ENCODE measurements at regions not wholly inside any gene's neighbourhood (a gene's known extent, or its start where the extent isn't known, plus 50 kb on each side); places are given as distances from the start of the nearest gene placed in this dataset.

GRCh38 chr13:74794582-74794981, 660.4 kb upstream of the KLF12 start:
- Histone ChIP-seq H2AFZ (ENCODE audit: insufficient read depth, low read depth, low read length, poor library complexity, severe bottlenecking) (no peak overlapping the region), H4K20me1 (ENCODE audit: insufficient read depth, low read length) (no peaks in the 10 kb centered on the region), H3K27ac (ENCODE audit: low read depth in 1 of 2, low read length in 2 of 2) (no peak overlapping the region), H3K9ac (ENCODE audit: insufficient read depth, low read length, poor library complexity, severe bottlenecking) (no peak overlapping the region), H3K27me3 (ENCODE audit: control insufficient read depth in 2 of 2, insufficient read depth in 2 of 2, low read length in 2 of 2) (no peaks in the 10 kb centered on the region), H3K36me3 (replicated peaks in 1 of 2; ENCODE audit: control insufficient read depth in 1 of 2, insufficient read depth in 2 of 2, low read length in 2 of 2) (no peaks in the 10 kb centered on the region), H3K4me1 (ENCODE audit: control insufficient read depth in 1 of 2, insufficient read depth in 2 of 2, low read length in 2 of 2) (no peaks in the 10 kb centered on the region), H3K4me3 (replicated peaks in 1 of 3; ENCODE audit: low read depth in 2 of 3, low read length in 3 of 3) (no peak overlapping the region), H3K79me2 (ENCODE audit: insufficient read depth, low read length) (no peaks in the 10 kb centered on the region), H3K4me2 (replicated peaks; ENCODE audit: extremely low read depth, low read length, poor library complexity, severe bottlenecking) (no peak overlapping the region), H3K9me3 (replicated peaks in 1 of 2; ENCODE audit: control insufficient read depth in 1 of 2, insufficient read depth in 1 of 2, low read length in 2 of 2) (peaks cover 0 to 11% of the 10 kb centered on the region in 2 donors)
- Mint-ChIP-seq H3K4me1 (no peaks in the 10 kb centered on the region), H3K27me3 (ENCODE audit: low read depth in 3 of 3) (peaks cover 0 to 3% (median 0%) of the 10 kb centered on the region in 3 donors), H3K4me3 (no peak overlapping the region), H3K9me3 (peaks cover 7 to 17% (median 13%) of the 10 kb centered on the region in 7 donors), H3K36me3 (no peaks in the 10 kb centered on the region), H3K27ac (no peak overlapping the region)
- no peak for DNase-seq
- WGBS (ENCODE audit: insufficient coverage): 100% methylated on average over 2 of the region's 3 CpGs
- intact Hi-C loops (cut with micrococcal nuclease): no loop called here
- no peak for TF ChIP-seq CTCF (IDR thresholded peaks at IDR 0.05)

GRCh38 chr13:74794147-74794546, 659.9 kb upstream of the KLF12 start:
- Mint-ChIP-seq H3K9me3 (peaks cover 7 to 17% (median 11%) of the 10 kb centered on the region in 7 donors), H3K4me1 (no peaks in the 10 kb centered on the region), H3K27me3 (ENCODE audit: low read depth in 3 of 3) (peaks cover 0 to 2% (median 0%) of the 10 kb centered on the region in 3 donors), H3K36me3 (no peaks in the 10 kb centered on the region), H3K27ac (no peak overlapping the region), H3K4me3 (peak overlapping the region in 1 of 2 donors; percentile 29)
- Histone ChIP-seq H3K9me3 (replicated peaks in 1 of 2; ENCODE audit: control insufficient read depth in 1 of 2, insufficient read depth in 1 of 2, low read length in 2 of 2) (peaks cover 0 to 11% of the 10 kb centered on the region in 2 donors), H3K9ac (ENCODE audit: insufficient read depth, low read length, poor library complexity, severe bottlenecking) (no peak overlapping the region), H3K27me3 (ENCODE audit: control insufficient read depth in 2 of 2, insufficient read depth in 2 of 2, low read length in 2 of 2) (no peaks in the 10 kb centered on the region), H3K79me2 (ENCODE audit: insufficient read depth, low read length) (no peaks in the 10 kb centered on the region), H3K4me1 (ENCODE audit: control insufficient read depth in 1 of 2, insufficient read depth in 2 of 2, low read length in 2 of 2) (no peaks in the 10 kb centered on the region), H3K4me3 (replicated peaks in 1 of 3; ENCODE audit: low read depth in 2 of 3, low read length in 3 of 3) (no peak overlapping the region), H3K4me2 (replicated peaks; ENCODE audit: extremely low read depth, low read length, poor library complexity, severe bottlenecking) (no peak overlapping the region), H4K20me1 (ENCODE audit: insufficient read depth, low read length) (no peaks in the 10 kb centered on the region), H3K36me3 (replicated peaks in 1 of 2; ENCODE audit: control insufficient read depth in 1 of 2, insufficient read depth in 2 of 2, low read length in 2 of 2) (no peaks in the 10 kb centered on the region), H3K27ac (ENCODE audit: low read depth in 1 of 2, low read length in 2 of 2) (no peak overlapping the region), H2AFZ (ENCODE audit: insufficient read depth, low read depth, low read length, poor library complexity, severe bottlenecking) (no peak overlapping the region)
- no peak for TF ChIP-seq CTCF (IDR thresholded peaks at IDR 0.05)
- no peak for DNase-seq
- intact Hi-C loops (cut with micrococcal nuclease): no loop called here
- 91% methylated on average over 5 of the region's 5 CpGs for WGBS (ENCODE audit: insufficient coverage)

Measured in CD14-positive monocyte (primary cell).